Mesenchymal stem cell (in vitro differentiated cells and primary cell): ENCODE measurements at regions not wholly inside any gene's neighbourhood (a gene's known extent, or its start where the extent isn't known, plus 50 kb on each side); places are given as distances from the start of the nearest gene placed in this dataset.

Experiments used
- DNase-seq: peaks from one replicate; pipeline ENCODE4 v3.0.0-alpha.2; 2013
- H2AFZ ChIP-seq: one replicate; pipeline ENCODE4 v1.6.1; 2013; ENCODE audit warnings: low read depth, mild to moderate bottlenecking, control low read depth, inconsistent platforms, low read length, moderate library complexity
- H2AK5ac ChIP-seq: 2 replicates; pipeline ENCODE4 v1.6.1; 2013; ENCODE audit warnings: low read length, moderate library complexity, mild to moderate bottlenecking, inconsistent platforms; ENCODE audit not compliant: severe bottlenecking
- H2BK120ac ChIP-seq: one replicate; pipeline ENCODE4 v1.6.1; 2013; ENCODE audit warnings: low read depth, mild to moderate bottlenecking, inconsistent platforms, low read length, moderate library complexity
- H2BK12ac ChIP-seq, 2 experiments: one replicate each; pipeline ENCODE4 v1.6.1; 2013; ENCODE audit warnings: inconsistent platforms in 2 of 2, low read length in 2 of 2, mild to moderate bottlenecking in 2 of 2, moderate library complexity in 2 of 2, control low read depth in 1 of 2
- H2BK15ac ChIP-seq: one replicate; pipeline ENCODE4 v1.6.1; 2013; ENCODE audit warnings: mild to moderate bottlenecking, low read depth, inconsistent platforms; ENCODE audit not compliant: poor library complexity, severe bottlenecking
- H2BK5ac ChIP-seq: 2 replicates; pipeline ENCODE4 v1.6.1; 2013; ENCODE audit warnings: low read depth, mild to moderate bottlenecking, low read length, control low read depth, inconsistent platforms; ENCODE audit not compliant: poor library complexity, severe bottlenecking
- H3K14ac ChIP-seq, 2 experiments: one replicate each; pipeline ENCODE4 v1.6.1; 2013; ENCODE audit warnings: inconsistent platforms in 2 of 2, low read length in 2 of 2, control low read depth in 1 of 2, mild to moderate bottlenecking in 1 of 2, moderate library complexity in 1 of 2
- H3K18ac ChIP-seq, 2 experiments: one replicate each; pipeline ENCODE4 v1.6.1; 2013; ENCODE audit warnings: inconsistent platforms in 2 of 2, low read length in 2 of 2, control low read depth in 1 of 2, low read depth in 1 of 2, mild to moderate bottlenecking in 1 of 2
- H3K23ac ChIP-seq, 2 experiments: one replicate each; pipeline ENCODE4 v1.6.1; 2013; ENCODE audit warnings: inconsistent platforms in 2 of 2, low read length in 2 of 2, mild to moderate bottlenecking in 2 of 2, moderate library complexity in 2 of 2, control low read depth in 1 of 2
- H3K27ac ChIP-seq: 2 replicates; pipeline ENCODE4 v1.5.1; 2013; ENCODE audit warnings: mild to moderate bottlenecking, moderate library complexity, low read length, control low read depth, inconsistent platforms; ENCODE audit not compliant: poor library complexity, severe bottlenecking
- H3K27me3 ChIP-seq, 2 experiments: 2 replicates each; pipeline versions ENCODE4 v1.6.1 to v1.7.0; 2013; ENCODE audit warnings: low read length in 2 of 2, mild to moderate bottlenecking in 2 of 2, moderate library complexity in 2 of 2, control low read depth in 1 of 2, inconsistent platforms in 1 of 2; ENCODE audit not compliant: control insufficient read depth in 1 of 2, insufficient read depth in 1 of 2
- H3K36me3 ChIP-seq, 2 experiments: 2 replicates each; pipeline versions ENCODE4 v1.6.1 to v1.7.0; 2013; ENCODE audit warnings: low read length in 2 of 2, control low read depth in 1 of 2, inconsistent platforms in 1 of 2, low read depth in 1 of 2, mild to moderate bottlenecking in 1 of 2; ENCODE audit not compliant: insufficient read depth in 2 of 2, control insufficient read depth in 1 of 2
- H3K4ac ChIP-seq, 2 experiments: one replicate each; pipeline ENCODE4 v1.6.1; 2013; ENCODE audit warnings: inconsistent platforms in 2 of 2, low read length in 2 of 2, mild to moderate bottlenecking in 2 of 2, moderate library complexity in 2 of 2, control low read depth in 1 of 2, low read depth in 1 of 2
- H3K4me1 ChIP-seq: 2 replicates; pipeline ENCODE4 v1.6.1; 2013; ENCODE audit warnings: low read depth, low read length, control low read depth; ENCODE audit not compliant: control insufficient read depth, insufficient read depth
- H3K4me2 ChIP-seq: 2 replicates; pipeline ENCODE4 v1.6.1; 2013; ENCODE audit warnings: low read length, mild to moderate bottlenecking, inconsistent platforms; ENCODE audit not compliant: poor library complexity, severe bottlenecking
- H3K4me3 ChIP-seq, 2 experiments: 2 replicates each; pipeline versions ENCODE4 v1.5.1 to v1.7.0; 2013; ENCODE audit warnings: low read length in 2 of 2, mild to moderate bottlenecking in 2 of 2, control low read depth in 1 of 2, low read depth in 1 of 2; ENCODE audit not compliant: insufficient read depth in 1 of 2
- H3K79me1 ChIP-seq: replicated peaks from 2 replicates; pipeline ENCODE4 v1.6.1; 2013; ENCODE audit warnings: mild to moderate bottlenecking, control low read depth, low read length, inconsistent platforms; ENCODE audit not compliant: poor library complexity, severe bottlenecking
- H3K9ac ChIP-seq: 2 replicates; pipeline ENCODE4 v1.7.0; 2013; ENCODE audit warnings: mild to moderate bottlenecking, low read length, moderate library complexity
- H3K9me3 ChIP-seq: 2 replicates; pipeline ENCODE4 v1.7.0; 2013; ENCODE audit warnings: mild to moderate bottlenecking, low read length; ENCODE audit not compliant: control insufficient read depth
- H4K8ac ChIP-seq: one replicate; pipeline ENCODE4 v1.6.1; 2013; ENCODE audit warnings: inconsistent platforms, mild to moderate bottlenecking, low read length, moderate library complexity
- H4K91ac ChIP-seq: one replicate; pipeline ENCODE4 v1.6.1; 2013; ENCODE audit warnings: mild to moderate bottlenecking, low read length, inconsistent platforms
- WGBS: methylation state at CpG from one replicate; pipeline ENCODE4 v1.1.7; 2013; ENCODE audit warnings: mixed read lengths; 5-methylcytosine and 5-hydroxymethylcytosine counted together

- H3K4me1 ChIP-seq = no peaks in the 10 kb centered on the region
- no peak overlapping the region for H2AK5ac ChIP-seq
- no peak overlapping the region for H3K14ac ChIP-seq
- H3K4me2 ChIP-seq = no peak overlapping the region
- no peak overlapping the region for H3K4me3 ChIP-seq
- H3K4ac ChIP-seq = no peak overlapping the region
- H4K91ac ChIP-seq = no peak overlapping the region
- no peak overlapping the region for H2BK15ac ChIP-seq
- no peaks in the 10 kb centered on the region for H3K79me1 ChIP-seq
- H4K8ac ChIP-seq = no peak overlapping the region
- no peaks in the 10 kb centered on the region for H3K27me3 ChIP-seq
- H3K9me3 ChIP-seq = no peaks in the 10 kb centered on the region
- no peak overlapping the region for H2BK5ac ChIP-seq
- no peak overlapping the region for H2BK120ac ChIP-seq
- no peaks in the 10 kb centered on the region for H3K36me3 ChIP-seq
- no peak overlapping the region for H3K23ac ChIP-seq
- no peak overlapping the region for H2BK12ac ChIP-seq
- no peak overlapping the region for H3K18ac ChIP-seq
- H3K9ac ChIP-seq = no peak overlapping the region
- no peak overlapping the region for H3K27ac ChIP-seq
- DNase-seq = no peak
- no peak overlapping the region for H2AFZ ChIP-seq
Measured at GRCh38 chr12:84718906-84719305, 193.7 kb downstream of the SLC6A15 start.

- H3K27ac ChIP-seq = no peak overlapping the region
- H3K4me3 ChIP-seq = no peak overlapping the region
- no peak overlapping the region for H2AK5ac ChIP-seq
- no peaks in the 10 kb centered on the region for H3K27me3 ChIP-seq
- no peak overlapping the region for H3K18ac ChIP-seq
- no peak overlapping the region for H2BK5ac ChIP-seq
- no peaks in the 10 kb centered on the region for H3K79me1 ChIP-seq
- H3K4me1 ChIP-seq = no peaks in the 10 kb centered on the region
- H3K4ac ChIP-seq = no peak overlapping the region
- no peak overlapping the region for H2BK120ac ChIP-seq
- no peak overlapping the region for H4K8ac ChIP-seq
- no peak for DNase-seq
- no peaks in the 10 kb centered on the region for H3K9me3 ChIP-seq
- no peaks in the 10 kb centered on the region for H3K36me3 ChIP-seq
- WGBS = 92% methylated on average over 2 of the region's 4 CpGs
- H3K14ac ChIP-seq = no peak overlapping the region
- H2AFZ ChIP-seq = no peak overlapping the region
- no peak overlapping the region for H3K4me2 ChIP-seq
- no peak overlapping the region for H3K23ac ChIP-seq
- no peak overlapping the region for H4K91ac ChIP-seq
- H3K9ac ChIP-seq = no peak overlapping the region
- H2BK12ac ChIP-seq = no peak overlapping the region
- H2BK15ac ChIP-seq = no peak overlapping the region
Measured at GRCh38 chr12:84712747-84713146, 199.9 kb downstream of the SLC6A15 start.

DNA sequence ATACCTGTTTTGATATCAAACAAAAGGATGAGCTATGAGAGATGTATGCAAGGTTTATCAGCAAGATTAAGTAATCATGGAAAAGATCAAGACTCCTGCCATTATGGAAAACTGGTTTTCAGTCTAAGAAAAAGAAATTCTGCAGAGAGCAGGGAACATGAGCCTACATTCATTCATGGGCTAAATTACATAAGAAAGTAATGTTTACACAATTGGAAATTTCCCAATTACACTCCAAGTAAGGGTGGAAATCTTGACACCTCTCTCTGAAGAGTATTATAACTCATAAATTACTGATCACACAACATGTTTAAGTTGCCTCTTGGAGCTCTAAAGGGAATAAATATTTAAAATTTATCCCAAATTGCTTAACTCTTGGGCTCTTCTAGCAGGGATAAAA, 206.2 kb downstream of the SLC6A15 start:
- no peaks in the 10 kb centered on the region for H3K27me3 ChIP-seq
- H2BK5ac ChIP-seq = no peak overlapping the region
- no peak for DNase-seq
- no peak overlapping the region for H2AK5ac ChIP-seq
- H3K18ac ChIP-seq = no peak overlapping the region
- H2BK12ac ChIP-seq = no peak overlapping the region
- no peak overlapping the region for H3K4me3 ChIP-seq
- no peak overlapping the region for H4K91ac ChIP-seq
- no peaks in the 10 kb centered on the region for H3K36me3 ChIP-seq
- H3K4ac ChIP-seq = no peak overlapping the region
- H3K9me3 ChIP-seq = no peaks in the 10 kb centered on the region
- H3K4me2 ChIP-seq = no peak overlapping the region
- H4K8ac ChIP-seq = no peak overlapping the region
- no peak overlapping the region for H2BK15ac ChIP-seq
- H3K23ac ChIP-seq = no peak overlapping the region
- no peak overlapping the region for H2BK120ac ChIP-seq
- no peak overlapping the region for H3K9ac ChIP-seq
- H2AFZ ChIP-seq = no peak overlapping the region
- H3K14ac ChIP-seq = no peak overlapping the region
- H3K27ac ChIP-seq = no peak overlapping the region
- no peaks in the 10 kb centered on the region for H3K4me1 ChIP-seq
- H3K79me1 ChIP-seq = no peaks in the 10 kb centered on the region

- no peak overlapping the region for H3K9ac ChIP-seq
- no peak overlapping the region for H2AK5ac ChIP-seq
- H3K18ac ChIP-seq = no peak overlapping the region
- H2BK15ac ChIP-seq = no peak overlapping the region
- no peak overlapping the region for H4K8ac ChIP-seq
- H3K4me2 ChIP-seq = no peak overlapping the region
- no peak overlapping the region for H3K23ac ChIP-seq
- H3K27ac ChIP-seq = no peak overlapping the region
- H2BK5ac ChIP-seq = no peak overlapping the region
- H3K4me3 ChIP-seq = no peak overlapping the region
- H3K4ac ChIP-seq = no peak overlapping the region
- no peak for DNase-seq
- no peaks in the 10 kb centered on the region for H3K9me3 ChIP-seq
- H3K36me3 ChIP-seq = no peaks in the 10 kb centered on the region
- no peaks in the 10 kb centered on the region for H3K27me3 ChIP-seq
- H2AFZ ChIP-seq = no peak overlapping the region
- H2BK12ac ChIP-seq = no peak overlapping the region
- H2BK120ac ChIP-seq = no peak overlapping the region
- no peaks in the 10 kb centered on the region for H3K79me1 ChIP-seq
- no peak overlapping the region for H4K91ac ChIP-seq
- no peaks in the 10 kb centered on the region for H3K4me1 ChIP-seq
- H3K14ac ChIP-seq = no peak overlapping the region
Measured at GRCh38 chr12:84704856-84705255, 207.7 kb downstream of the SLC6A15 start.
